NCI-H1694 treated with DMSO at 0.1 percent for 48 hours (cell line): ENCODE measurements at regions not wholly inside any gene's neighbourhood (a gene's known extent, or its start where the extent isn't known, plus 50 kb on each side); places are given as distances from the start of the nearest gene placed in this dataset.
A peak's percentile ranks its signal among the peaks of the same experiment; 100 is the strongest.

Source experiments
- DNase-seq: peaks from one replicate; lab custom pipeline; 2025; lab: John Stamatoyannopoulos, UW

DNA sequence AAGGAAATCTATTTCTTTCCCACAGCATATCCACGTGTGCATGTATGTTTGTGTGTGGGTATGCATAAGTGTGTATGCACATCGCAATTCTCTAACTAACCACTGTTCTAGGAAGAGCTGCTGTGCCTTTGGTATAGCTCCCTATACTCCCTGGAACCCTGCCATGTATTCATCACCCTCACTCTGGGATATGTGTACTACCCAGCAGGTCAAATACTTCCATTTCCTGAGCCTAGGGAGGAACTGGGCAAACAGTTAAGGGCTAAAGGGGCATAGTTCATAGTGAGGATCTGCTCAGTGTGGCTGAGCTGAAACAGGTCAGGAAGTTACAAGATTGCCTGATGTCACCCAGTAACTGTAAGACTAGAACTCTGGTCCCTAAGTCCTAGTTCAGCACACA, 260.4 kb downstream of the RPLP1 start:
- DNase-seq = no peak

DNA sequence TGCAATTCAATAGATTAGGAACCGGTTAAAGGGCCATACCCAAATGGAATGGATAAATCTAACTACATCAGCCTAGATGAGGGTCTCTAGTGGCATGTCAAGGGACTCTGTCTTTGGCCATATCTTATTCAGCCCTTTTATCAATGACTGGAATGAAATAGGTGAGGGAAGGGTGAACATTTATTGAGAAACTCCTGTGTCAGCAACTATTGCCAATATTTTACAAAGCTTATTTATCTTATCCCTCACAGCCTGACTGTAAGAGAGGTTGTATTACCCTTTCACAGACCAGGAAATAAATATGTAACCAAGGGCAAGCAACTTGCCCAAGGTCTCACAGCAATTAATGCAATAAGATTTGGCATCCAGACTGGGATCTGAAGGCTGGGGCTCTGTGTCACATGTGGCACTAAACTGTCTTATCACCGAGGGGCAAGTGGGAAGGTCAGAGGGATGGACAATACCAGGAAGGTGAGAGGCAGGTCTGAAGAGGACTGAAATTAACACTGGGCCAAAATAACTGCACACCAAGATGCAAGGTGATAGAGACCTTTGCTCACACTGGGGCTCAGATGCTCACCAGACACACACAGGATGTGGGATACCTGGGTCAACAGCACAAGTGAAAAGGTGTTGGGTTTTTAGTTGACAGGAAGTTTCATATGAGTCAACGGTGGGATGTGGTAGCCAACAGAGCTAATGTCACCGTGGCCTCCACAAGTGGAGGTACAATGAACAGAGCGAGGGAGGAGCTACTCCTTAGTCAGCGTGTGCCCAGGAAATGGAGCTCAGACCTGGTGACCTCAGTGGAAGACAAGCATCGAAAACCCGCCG, 261.3 kb downstream of the RPLP1 start:
- DNase-seq = no peak

DNA sequence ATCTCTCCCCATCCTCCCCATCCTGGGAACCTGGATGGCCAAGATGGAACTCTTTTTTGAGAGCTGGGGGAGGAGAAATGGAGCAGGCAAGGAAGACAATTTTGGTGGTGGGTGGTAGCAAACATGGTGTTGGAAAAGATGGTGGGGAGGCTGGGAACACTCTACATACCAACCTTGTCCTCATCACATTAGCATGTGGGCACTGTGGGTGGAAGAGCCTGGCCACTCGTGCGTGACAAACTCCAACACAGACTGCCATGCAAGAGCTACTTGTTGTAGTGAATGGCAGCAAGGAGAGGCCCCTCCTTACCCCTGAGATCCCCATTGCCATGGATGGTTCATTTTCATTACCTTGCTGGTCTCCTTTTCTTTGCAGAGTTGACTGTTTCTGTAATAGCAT, 262.6 kb downstream of the RPLP1 start:
- no peak for DNase-seq

DNA sequence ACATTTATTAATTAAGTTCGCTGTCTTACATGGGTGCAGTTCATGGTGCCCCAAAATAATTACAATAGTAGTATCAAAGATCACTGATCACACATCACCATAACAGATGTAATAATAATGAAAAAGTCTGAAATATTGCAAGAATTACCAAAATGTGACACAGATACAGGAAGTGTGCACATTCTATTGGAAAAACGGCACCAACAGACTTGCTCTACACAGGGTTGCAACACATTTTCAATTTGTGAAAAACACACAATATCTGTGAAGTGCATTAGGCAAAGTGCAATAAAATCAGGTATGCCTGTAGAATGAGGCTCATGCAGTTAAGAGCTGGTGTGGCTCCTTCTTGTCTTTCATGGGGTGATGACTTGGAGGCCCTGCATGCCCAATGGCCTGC, 265.8 kb downstream of the RPLP1 start:
- no peak for DNase-seq

DNA sequence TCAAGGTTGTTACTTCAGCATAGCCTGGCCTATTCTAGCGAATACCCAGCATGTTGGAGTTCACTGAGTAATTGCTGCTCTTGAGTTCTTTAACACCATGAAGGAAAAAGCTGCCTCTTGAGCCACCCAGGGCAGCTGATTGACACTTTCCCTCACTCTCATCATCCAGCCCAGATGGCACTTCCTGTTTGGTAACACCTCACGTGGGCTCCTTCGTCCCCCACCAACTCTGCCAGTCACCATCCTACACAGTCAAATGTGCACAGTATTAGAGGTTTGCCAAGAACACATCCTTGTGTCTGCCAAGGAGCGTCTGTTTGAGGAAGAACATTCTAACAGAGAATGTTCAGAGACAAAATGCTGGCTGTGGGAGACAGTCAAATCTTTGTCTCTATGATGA, 266.3 kb downstream of the RPLP1 start:
- no peak for DNase-seq

DNA sequence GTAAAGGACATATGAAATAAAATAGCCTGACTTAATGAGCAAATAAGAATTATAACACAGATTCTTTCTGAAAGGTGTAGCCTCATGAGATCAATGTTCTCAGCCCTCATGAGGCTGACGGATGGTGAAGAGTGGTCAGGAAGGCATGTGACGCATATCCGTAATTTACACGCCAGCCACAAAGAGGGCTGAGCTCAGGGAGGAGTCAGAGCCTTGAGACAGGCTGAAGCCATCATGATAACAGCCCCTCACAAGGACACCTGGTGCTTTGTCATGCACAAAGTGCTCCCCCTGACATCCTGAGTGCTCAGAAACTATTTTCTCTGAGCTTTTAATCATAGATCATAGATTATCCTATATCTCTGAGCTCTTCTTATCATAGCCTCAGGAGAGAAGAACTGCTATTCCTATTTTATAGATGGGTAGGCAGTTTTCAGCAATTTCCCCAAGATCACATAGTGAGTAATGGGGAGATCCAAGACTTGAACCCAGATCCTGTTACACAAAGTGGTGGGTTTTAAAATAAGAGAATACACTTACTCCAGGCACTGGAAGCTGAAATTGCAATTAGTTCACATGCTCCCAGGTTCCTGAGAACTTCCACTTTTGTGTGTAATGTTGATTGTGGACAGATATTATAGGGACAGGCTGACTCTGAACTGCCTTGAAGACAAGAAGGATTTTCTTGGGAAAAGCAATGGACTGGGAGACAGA, 267.1 kb downstream of the RPLP1 start:
- no peak for DNase-seq

DNA sequence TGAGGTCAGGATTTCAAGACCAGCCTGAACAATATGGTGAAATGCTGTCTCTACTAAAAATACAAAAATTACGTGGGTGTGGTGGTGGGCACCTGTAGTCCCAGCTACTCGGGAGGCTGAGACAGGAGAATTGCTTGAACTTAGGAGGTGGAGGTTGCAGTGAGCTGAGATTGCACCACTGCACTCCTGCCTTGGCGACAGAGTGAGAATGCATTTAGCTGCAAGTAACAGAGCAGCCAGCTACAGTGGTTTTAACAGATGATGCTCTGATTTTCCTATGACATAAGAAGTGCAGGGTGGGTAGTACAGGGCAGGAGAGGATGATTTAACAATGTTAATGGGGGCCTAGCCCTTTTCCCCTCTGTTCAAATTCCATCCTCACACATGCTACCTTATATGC, 267.9 kb downstream of the RPLP1 start:
- no peak for DNase-seq

DNA sequence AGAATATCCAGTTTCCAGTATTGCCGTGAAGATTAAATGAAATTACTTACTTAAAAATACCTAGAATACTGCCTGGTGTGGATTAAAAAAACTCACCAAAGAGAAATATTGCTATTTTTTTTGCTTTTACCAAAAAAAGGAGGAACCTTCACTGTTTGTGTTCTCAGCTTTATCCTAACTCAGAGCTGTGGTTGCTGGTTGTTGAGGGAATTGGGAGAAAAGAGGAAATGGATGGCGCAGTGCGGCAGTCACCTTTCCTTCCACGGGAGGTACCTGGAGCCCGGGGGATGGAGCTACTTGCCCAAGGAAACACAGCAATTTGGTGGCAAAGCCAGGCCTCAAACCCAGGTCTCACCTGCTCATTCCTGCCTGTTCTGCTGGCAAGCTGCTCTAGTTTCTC, 270.3 kb downstream of the RPLP1 start:
- no peak for DNase-seq

DNA sequence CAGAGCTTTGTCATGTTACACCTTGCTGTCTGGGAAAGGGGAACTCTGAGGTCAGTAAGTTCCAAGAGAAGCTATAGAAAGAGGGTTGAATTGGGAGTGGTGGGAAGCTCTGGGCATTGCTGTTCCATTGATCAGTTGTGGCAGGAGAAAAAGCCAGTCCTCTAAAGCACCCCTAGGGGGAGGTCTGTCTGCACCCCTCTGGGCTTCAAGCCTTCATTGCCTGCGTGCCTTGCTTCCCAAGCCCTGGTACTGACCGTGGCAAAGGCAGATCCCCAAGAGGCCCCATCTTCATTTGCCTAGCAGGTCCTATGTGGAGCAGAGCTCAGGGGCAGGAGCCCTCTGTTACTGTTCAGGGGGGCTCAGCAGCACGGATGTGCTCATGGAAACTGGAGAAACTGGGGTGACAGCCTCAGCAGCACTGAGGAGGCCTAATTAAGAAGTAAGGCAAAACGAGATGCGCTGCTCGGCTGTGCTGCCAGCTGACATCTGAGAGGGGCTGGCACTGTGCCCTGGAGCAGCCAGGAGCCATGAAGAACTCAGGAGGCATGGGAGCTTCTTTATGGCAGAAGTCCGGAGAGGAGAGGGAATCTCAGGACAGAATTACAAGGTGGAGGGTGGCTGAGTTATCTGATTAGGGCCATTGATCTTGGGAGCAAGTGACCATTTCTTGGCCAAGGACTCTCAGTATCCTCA, 270.9 kb downstream of the RPLP1 start:
- peak; percentile 37 for DNase-seq

DNA sequence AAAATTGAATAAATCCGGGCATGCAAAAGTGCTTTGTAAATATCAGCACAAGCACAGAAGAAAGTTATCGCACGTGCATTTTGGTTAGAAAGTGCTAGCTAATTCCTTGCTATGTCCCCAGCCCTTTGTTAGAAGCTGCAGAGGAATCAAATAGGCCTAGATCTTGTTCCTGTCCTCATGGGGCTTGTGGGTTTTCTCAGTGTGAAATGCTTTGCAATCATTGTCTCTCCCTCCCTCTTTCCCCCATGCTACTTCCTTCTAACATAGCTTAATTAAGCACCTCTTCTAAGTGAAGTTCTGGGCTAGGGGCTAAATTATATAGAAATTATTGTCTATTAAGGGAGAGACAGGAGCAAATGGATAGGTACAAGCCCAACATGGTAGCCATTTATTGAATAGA, 271.7 kb downstream of the RPLP1 start:
- no peak for DNase-seq

DNA sequence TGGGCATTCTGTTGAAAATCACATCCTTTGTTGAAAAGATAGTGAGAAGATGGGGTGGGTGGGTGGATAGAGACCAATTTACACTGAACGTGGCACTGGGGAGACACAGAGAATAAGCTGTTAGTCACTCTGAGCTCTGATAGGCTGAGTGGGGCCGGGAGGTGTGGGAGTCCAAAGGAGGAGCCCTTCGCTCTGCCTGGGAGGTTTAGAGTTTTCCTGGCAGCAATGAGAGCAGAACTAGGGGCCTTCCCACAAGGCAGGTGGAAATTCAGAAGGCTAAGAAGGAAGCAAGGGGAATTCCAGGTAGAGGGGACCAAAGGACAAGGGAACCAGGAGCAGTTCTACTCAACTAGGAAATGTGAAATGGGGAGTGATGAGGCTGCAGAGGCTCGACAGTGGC, 272.7 kb downstream of the RPLP1 start:
- DNase-seq = no peak

DNA sequence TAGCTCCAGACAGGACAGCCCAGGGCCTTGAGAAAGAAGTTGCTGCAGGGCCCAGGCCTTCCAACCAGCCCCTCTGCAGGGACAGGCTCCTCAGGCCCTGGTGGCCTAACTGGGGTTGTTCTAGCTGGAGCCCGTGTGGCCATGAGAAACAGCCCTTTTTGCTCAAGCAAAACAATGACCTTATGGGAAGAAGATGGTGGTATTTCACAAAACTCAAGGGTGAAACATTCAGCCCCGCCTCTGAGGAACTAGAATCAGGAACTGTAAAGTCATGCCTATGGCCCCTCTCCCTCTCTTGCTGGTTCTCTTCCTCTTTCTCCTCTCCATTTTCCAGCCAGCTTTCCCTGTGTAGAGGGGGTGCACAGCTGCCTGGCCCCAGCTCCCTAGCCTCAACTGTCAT, 273.3 kb downstream of the RPLP1 start:
- no peak for DNase-seq

DNA sequence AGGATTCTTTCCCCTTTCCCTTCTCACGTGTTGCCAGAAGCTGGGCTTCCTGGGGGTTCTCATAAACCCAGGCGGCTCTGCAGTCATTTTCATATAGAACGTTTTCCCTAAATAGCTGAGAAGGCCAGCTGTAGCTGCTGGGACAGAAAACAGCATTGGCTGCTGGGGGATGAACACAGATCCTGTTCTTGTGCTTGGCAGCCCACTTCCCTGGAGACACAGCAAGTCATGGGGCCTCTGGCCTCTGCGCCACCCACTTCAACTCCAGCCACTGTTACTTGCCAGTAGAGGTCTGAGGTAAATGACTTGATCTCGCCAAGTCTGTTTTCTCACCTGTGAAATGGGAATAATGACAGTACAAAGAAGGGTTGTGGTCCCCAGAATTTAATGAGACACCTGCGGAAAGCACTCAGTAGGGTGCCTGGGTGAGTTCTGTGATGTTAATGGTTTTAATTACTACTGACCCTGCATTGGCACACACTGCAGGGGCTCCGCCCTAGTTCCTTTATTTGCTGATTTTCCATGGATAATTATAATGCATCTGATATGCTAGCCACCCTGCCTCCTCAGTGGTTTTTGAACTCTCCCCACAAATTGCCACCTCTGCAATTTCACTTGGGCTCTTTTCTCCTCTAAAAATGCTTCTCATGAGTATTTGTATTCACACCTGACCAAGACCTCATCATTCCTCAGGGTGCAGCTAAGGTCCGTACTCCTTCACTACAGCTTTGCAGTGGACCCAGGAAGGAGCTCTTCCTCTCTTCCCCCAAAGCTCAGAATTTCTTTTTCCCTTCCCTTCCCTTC, 274.7 kb downstream of the RPLP1 start:
- no peak for DNase-seq

DNA sequence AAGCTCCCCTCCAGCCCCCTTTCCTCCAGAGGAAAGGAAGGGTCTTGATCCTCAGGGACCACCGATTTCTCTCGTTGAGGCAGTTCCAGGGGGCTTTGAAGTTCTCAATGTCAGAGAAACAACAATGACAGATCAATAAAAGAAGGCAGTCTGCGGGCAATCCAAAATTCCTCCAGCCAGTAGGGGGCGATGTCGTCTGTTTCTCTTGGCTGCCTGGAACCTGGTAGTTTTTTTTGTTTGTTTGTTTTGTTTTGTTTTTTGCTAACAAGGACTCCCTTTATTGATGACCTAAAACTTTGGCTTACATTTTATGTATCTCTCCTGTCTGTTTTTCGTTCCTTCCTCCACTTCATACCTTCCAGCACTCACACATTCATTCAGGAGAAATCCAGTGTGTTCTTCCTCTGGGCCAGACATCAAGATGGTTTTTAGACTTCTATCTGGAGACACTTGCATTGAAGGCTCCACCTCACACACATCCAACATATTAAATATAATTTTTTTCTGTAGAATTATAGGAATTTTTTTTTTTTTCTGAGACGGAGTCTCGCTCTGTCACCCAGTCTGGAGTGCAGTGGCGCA, 276.6 kb downstream of the RPLP1 start:
- peak; percentile 12 for DNase-seq

DNA sequence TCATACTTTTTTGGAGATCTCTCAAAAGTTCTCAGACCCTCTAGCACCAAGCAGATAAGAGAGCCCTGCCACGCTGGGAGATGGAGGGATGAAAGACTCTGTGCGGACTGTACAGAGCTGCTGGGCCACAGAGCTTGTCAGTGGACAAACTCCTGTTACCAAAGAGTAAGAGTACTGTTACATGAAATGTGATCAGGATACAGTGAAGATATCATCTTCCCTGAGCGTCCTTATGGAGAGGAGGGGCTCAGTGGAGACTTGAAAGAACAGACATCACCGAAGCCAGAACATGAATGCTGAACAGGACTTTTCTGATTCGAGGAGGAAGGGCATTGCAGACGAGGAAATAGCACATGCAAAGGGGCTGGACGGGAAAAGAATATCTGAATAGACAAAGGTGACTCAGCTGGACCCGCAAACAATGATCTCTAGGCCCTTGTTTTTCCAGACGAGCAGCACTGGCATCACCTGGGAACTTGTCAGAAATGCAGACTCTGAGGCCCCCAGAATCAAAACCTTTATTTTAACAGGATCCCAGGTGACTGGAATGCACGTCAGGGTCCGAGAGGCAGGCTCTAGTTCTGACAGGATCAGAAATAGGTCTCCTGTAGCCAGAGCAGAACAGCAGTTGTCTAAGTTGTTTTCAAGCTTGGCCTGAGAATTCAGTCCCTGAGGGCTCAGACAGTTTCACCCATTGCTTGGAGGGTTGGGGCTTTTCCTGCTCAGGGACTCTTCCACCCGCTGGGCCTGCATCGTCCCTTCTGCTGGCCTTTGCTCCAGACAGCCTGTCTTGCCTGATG, 277.9 kb downstream of the RPLP1 start:
- no peak for DNase-seq

DNA sequence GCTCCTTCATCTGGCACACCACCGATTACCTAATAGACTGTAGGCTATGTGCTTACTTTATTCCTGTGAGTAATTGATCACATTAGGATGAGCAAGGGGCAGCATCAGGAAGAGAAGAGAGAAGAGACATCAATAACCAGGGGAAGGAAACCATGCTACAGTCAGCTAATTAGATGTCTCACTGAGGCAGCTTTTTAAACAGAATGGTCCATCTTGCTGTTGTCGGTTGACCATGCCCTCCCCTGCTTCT, 278.4 kb downstream of the RPLP1 start:
- no peak for DNase-seq

DNA sequence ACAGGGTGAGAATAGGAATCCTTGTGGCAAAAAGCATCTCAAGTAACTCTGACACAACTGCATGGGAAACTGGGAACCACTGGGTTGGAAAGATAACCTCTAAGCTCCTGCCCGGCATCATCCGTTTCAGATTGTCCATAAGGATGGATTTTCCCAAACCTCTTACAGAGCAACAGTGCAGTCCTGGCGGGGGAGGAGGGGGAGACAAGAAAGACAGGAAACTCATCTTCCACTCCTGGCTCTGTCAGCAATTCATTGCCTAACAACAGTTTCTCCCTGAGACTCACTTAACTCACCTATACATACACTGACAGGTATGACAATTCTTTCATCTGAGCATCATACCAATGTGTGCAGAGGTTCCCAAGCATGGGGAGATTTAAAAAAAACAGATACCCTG, 279.0 kb downstream of the RPLP1 start:
- DNase-seq = no peak

DNA sequence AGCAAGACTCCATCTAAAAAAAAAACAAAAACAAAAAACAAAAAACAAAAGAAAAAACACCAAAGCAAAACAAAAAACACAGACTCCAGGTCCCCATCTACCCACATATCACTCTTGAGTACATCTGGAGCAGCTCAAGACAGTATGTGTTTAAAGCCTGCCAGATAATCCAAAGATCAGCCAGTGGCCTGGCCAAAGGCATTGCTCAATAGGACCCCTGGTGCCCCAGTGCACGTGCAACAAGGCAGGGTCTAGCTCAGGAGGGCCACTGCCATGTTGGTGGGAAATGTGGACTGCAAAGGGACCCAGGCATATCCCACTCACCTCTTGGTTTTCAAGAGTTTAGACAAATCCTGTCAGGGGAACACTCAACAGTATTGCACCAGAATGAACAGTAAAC, 279.5 kb downstream of the RPLP1 start:
- DNase-seq = no peak

DNA sequence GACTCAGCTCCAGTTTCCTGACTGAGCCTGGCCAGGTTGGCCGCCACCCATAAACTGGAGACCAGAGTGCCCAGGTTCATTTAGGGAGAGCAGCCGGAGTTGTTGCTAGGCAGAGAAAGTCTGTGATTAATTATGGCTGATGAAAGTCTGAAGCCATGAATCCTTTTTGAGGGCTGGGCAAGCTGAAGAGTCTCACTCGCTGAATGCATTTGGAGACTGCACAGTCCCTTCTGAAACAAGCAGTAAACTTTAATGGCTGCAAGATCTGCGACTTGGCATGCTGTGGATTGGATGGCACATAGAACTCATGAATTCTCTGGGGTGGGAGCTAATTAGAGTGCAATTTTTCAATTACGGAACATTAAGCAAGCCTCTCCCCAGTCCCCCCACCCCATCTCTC, 282.1 kb downstream of the RPLP1 start:
- DNase-seq = no peak

DNA sequence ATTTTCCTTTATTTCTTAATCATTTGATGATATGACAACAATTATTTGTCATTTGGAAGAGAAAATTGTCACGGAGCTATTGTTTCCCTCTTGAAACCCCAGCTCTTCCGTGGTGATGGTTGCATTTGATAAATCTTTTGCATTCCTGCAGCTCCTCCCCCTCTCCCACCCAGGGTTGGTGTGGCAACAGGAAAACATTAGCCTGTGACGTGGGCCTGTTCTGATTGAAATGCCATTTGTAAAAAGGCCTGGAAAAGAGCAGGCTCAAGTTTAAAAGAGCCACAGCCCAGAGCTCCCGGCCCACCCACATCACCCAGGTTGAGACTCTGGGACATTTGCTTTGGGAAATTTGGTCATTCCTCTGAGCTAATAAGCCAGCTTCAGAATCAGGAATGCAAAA, 282.5 kb downstream of the RPLP1 start:
- DNase-seq = no peak

DNA sequence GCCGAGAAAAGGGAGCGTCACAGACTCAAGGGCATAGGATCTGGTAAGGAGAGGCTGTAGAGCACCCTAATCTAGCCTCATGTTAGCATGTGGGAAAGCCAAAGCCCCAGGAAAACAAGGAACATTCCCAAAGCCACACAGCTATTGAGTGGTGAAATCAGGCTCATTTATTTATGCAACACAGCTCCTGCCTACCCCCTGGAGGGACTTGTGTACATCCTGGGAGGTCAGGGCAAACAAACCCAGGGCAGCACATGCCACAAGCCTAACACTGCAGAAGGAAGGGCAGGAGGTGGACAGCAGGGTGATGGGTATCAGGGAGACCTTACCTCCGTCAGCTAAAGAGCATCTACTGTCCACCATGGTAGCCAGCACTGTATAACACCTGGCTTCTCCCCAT, 283.5 kb downstream of the RPLP1 start:
- no peak for DNase-seq
